Stomach smooth muscle (tissue), 2 donors: ENCODE measurements at regions not wholly inside any gene's neighbourhood (a gene's known extent, or its start where the extent isn't known, plus 50 kb on each side); places are given as distances from the start of the nearest gene placed in this dataset.
"Not testable (repeated sequence)": the region's sequence is repeated elsewhere in the genome, so short reads cannot be mapped to it uniquely, and the experiment has no call there.

Experiments used
- H3K27ac ChIP-seq: one replicate; pipeline ENCODE4 v1.7.0; 2013; ENCODE audit warnings: mild to moderate bottlenecking, low read length, inconsistent platforms
- H3K27me3 ChIP-seq, 2 donors: one replicate each; pipeline ENCODE4 v1.7.0; 2013; ENCODE audit warnings: low read length in 2 of 2; ENCODE audit not compliant: insufficient read depth in 2 of 2, control insufficient read depth in 1 of 2
- H3K36me3 ChIP-seq, 2 donors: one replicate each; pipeline ENCODE4 v1.7.0; 2013; ENCODE audit warnings: low read length in 2 of 2; ENCODE audit not compliant: control insufficient read depth in 2 of 2, insufficient read depth in 2 of 2
- H3K4me1 ChIP-seq: one replicate; pipeline ENCODE4 v1.7.0; 2013; ENCODE audit warnings: low read length; ENCODE audit not compliant: control insufficient read depth, insufficient read depth
- H3K4me3 ChIP-seq, 2 donors: one replicate each; pipeline ENCODE4 v1.7.0; 2013; ENCODE audit warnings: low read length in 2 of 2
- H3K9ac ChIP-seq, 2 donors: one replicate each; pipeline ENCODE4 v1.7.0; 2013; ENCODE audit warnings: low read length in 2 of 2, mild to moderate bottlenecking in 1 of 2
- H3K9me3 ChIP-seq, 2 donors: one replicate each; pipeline ENCODE4 v1.7.0; 2013; ENCODE audit warnings: low read length in 2 of 2; ENCODE audit not compliant: control insufficient read depth in 2 of 2
- donor health status: healthy.
- donor health status: Pancreatic carcinoma.

DNA sequence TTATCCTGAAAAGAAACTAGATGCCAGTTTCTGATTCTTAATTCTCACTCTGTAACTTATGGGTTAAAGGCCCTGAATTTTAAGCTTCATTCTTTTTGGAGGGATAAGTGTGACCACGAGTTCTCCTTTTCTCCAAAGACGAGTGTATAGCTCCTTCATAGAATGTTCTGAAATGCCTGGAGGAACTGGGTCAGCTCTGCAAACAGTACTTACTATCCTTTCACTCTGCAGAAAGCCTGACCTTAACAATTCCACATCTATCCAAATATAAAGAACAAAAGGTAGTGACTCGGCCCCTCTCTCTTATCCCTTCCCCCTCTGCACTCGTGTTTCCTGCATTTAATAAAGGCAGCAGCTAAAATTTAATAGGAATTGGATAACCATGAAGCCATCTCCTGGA, 150.5 kb downstream of the LYPLAL1 start:
- H3K36me3 ChIP-seq = peaks cover 0 to 3% of the 10 kb centered on the region in 2 donors
- no peaks in the 10 kb centered on the region for H3K4me1 ChIP-seq
- no peaks in the 10 kb centered on the region for H3K9me3 ChIP-seq
- H3K27me3 ChIP-seq = no peaks in the 10 kb centered on the region
- H3K27ac ChIP-seq = no peak overlapping the region
- H3K9ac ChIP-seq = no peak overlapping the region
- H3K4me3 ChIP-seq = no peak overlapping the region

DNA sequence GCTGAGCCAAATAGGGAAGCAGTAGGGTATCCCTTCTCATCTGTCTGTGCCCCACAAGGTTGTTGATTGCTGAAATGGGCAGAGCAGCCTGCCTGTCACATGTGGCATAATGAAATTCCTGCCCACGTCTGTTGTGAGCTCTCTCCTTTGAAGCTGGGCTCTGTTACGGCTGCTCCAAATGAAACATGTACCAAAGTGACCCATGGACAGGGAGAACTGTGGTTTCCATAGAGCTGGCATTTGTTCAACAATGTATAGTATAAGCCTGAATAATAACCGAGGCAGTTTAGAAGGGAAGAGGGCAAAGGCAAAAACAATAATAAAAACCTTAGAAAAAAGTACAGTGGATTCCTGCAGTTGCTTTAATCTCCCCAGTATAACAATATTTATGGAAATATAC, 149.7 kb downstream of the LYPLAL1 start:
- Histone ChIP-seq H3K27ac (no peak overlapping the region), H3K9me3 (no peaks in the 10 kb centered on the region), H3K36me3 (peaks cover 0 to 3% of the 10 kb centered on the region in 2 donors), H3K4me3 (no peak overlapping the region), H3K4me1 (no peaks in the 10 kb centered on the region), H3K27me3 (no peaks in the 10 kb centered on the region), H3K9ac (no peak overlapping the region)

DNA sequence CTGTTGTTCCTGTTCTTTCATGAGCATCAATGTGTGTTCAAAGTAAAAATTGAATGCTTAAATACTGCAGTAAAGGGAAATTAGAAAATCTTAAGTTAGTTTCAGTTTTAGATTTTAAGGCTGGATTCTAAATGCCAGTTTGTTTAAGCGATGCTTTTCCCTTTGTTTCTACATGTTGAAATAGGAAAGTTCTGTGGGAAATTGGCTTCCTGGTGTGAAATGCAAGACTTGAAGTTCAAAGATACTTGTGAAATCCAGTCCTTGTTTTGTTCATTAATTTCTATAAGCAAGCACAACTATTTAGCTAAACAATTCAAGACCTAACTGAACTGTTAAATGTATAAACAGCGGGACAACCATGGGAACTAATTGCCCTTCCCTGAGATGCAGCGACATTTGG, 149.1 kb downstream of the LYPLAL1 start:
- Histone ChIP-seq H3K36me3 (peaks cover 0 to 3% of the 10 kb centered on the region in 2 donors), H3K4me3 (no peak overlapping the region), H3K4me1 (no peaks in the 10 kb centered on the region), H3K27ac (no peak overlapping the region), H3K9me3 (no peaks in the 10 kb centered on the region), H3K9ac (no peak overlapping the region), H3K27me3 (no peaks in the 10 kb centered on the region)

DNA sequence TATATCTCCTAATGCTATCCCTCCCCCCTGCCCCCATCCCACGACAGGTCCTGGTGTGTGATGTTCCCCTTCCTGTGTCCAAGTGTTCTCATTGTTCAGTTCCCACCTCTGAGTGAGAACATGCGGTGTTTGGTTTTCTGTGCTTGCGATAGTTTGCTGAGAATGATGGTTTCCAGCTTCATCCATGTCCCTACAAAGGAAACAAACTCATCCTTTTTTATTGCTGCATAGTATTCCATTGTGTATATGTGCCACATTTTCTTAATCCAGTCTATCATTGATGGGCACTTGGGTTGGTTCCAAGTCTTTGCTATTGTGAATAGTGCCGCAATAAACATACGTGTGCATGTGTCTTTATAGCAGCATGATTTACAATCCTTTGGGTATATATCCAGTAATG, 146.9 kb downstream of the LYPLAL1 start:
- H3K9ac ChIP-seq, H3K4me1 ChIP-seq, H3K27me3 ChIP-seq, H3K27ac ChIP-seq, H3K9me3 ChIP-seq, H3K4me3 ChIP-seq, H3K36me3 ChIP-seq: not testable (repeated sequence)

DNA sequence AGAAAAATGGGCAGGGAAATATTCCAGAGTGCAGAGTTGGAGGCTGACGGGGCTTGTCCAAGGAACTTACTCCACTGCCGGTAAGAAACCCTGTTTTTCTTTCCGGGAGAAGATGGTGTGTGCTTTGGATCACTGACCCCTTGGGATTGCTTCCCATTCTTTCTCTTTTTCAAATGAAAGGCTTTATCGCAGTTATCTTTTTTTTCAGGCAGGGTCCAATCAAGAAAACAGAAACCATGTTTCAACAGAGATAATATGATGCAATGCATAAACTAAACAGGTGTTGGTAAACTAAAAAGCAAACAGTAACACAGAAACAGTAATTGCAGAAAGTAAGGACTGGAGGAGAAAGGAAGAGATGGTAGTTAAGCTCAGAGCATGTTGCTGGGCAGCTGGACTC, 145.1 kb downstream of the LYPLAL1 start:
- Histone ChIP-seq H3K27ac (no peak overlapping the region), H3K9me3 (no peaks in the 10 kb centered on the region), H3K9ac (no peak overlapping the region), H3K4me1 (no peaks in the 10 kb centered on the region), H3K36me3 (no peaks in the 10 kb centered on the region), H3K27me3 (no peaks in the 10 kb centered on the region), H3K4me3 (no peak overlapping the region)

DNA sequence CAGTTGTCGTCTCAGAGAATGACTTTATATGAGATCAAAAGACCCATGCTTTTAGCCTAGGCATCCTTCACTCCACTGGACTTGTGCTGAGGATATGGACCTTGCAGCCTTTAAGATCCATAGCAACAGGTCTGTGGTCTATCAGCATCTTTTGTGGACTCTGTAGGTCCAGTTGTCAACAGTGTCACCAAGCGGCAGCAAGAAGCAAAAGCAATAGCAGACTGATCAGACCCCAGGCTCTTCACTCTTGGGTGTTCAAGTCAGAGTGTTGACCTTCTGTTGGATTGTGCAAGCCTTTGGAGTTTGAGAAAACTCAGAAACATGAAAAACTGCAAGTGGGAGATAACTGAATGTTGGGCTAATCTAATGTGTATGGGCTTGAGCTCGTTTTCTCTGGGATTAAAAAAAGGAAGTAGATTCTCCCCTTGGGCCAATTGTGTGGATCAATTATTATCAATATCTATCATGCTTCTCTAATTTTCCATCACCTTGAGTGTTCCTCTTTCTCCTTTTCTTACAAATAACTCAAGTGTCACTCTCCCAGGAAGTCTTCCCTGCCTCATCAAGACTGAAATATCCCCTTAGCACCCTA, 144.2 kb downstream of the LYPLAL1 start:
- Histone ChIP-seq H3K27ac (no peak overlapping the region), H3K36me3 (no peaks in the 10 kb centered on the region), H3K4me1 (no peaks in the 10 kb centered on the region), H3K9ac (no peak overlapping the region), H3K27me3 (no peaks in the 10 kb centered on the region), H3K9me3 (no peaks in the 10 kb centered on the region), H3K4me3 (no peak overlapping the region)

DNA sequence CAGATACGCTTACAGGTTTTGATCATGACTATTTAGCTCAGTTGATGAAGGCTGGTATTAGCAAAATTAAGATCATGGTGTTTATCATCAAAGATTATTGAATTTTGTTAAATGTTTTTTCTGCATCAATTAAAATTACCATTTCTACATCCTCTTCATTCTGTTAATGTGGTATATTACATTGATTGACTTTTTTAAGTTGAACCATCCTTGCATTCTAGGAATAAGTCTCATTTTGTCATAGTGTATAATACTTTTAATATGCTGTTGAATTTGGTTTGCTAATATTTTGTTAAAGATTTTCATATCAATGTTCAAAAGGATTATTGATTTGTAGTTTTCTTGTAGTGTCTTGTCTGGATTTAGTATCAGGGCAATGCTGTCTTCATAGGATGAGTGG, 142.4 kb downstream of the LYPLAL1 start:
- no peaks in the 10 kb centered on the region for H3K36me3 ChIP-seq

DNA sequence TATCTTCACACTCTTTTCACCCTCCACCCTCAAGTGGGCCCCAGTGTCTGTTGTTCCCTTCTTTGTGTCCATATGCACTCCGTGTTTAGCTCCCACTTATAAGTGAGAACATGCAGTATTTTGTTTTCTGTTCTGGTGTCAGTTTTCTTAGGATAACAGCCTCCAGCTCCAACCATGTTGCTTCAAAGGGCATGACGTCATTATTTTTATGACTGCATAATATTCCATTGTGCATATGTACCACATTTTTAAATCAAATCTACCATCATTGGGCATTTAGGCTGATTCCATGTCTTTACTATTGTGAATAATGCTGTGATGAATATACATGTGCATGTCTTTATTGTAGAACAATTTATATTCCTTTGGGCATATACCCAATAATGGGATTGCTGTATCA, 140.3 kb downstream of the LYPLAL1 start:
- Histone ChIP-seq H3K27ac (no peak overlapping the region), H3K4me3 (no peak overlapping the region), H3K27me3 (no peaks in the 10 kb centered on the region), H3K36me3 (no peaks in the 10 kb centered on the region), H3K4me1 (no peaks in the 10 kb centered on the region), H3K9me3 (no peaks in the 10 kb centered on the region), H3K9ac (no peak overlapping the region)

More for the DNA sequence above, 142.4 kb downstream of the LYPLAL1 start:
- Histone ChIP-seq H3K4me3 (no peak overlapping the region), H3K27me3 (no peaks in the 10 kb centered on the region), H3K4me1 (no peaks in the 10 kb centered on the region), H3K27ac (no peak overlapping the region), H3K9ac (no peak overlapping the region), H3K9me3 (no peaks in the 10 kb centered on the region)

DNA sequence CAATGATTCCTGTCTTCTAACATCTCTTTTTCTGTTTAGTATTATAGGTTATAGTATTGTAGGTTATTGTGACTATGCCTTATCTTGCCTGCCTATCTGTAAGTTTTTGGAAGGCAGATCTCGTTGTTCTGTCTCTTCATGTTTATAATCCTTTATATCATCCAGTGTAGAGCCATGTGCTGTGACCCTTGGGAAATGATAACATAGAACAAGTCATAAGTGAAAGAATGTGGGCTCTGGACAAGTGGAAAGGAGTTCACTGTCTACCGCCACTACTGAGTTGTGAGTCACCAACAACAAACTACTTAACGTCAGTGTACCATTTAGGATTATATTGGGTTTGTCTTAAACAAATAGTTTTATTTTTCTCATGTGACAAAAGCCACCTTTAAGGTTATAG, 139.3 kb downstream of the LYPLAL1 start:
- Histone ChIP-seq H3K4me3 (no peak overlapping the region), H3K4me1 (no peaks in the 10 kb centered on the region), H3K27me3 (no peaks in the 10 kb centered on the region), H3K9ac (no peak overlapping the region), H3K9me3 (no peaks in the 10 kb centered on the region), H3K36me3 (no peaks in the 10 kb centered on the region), H3K27ac (no peak overlapping the region)

DNA sequence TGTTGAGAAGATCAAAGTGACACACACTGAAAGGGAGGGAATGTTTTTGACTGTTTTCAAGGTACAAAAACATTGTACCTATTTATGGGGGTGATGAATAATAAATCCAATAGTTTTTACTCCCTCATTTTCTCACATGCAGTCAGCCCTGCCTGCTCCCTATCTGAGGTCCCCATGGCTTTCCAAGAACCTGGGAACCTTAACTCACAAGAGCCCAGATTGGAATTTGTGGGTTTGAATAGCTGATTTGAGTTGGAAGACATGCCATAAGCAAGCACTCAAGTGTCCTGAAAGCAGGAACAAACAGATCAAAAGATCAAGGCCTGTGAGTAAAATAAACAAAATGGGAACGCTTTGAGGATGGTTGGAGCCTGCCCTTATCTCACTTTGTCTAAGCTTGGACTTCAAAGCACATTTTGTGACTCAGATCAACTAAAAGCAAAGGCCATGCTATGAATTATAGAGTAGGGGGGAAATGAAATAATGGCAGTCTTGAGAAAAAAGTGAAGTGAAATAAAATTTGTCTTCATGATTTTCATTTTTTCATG, 136.6 kb downstream of the LYPLAL1 start:
- H3K9me3 ChIP-seq = no peaks in the 10 kb centered on the region
- H3K36me3 ChIP-seq = no peaks in the 10 kb centered on the region
- H3K27ac ChIP-seq = no peak overlapping the region
- H3K9ac ChIP-seq = no peak overlapping the region
- no peak overlapping the region for H3K4me3 ChIP-seq
- H3K27me3 ChIP-seq = no peaks in the 10 kb centered on the region
- no peaks in the 10 kb centered on the region for H3K4me1 ChIP-seq

DNA sequence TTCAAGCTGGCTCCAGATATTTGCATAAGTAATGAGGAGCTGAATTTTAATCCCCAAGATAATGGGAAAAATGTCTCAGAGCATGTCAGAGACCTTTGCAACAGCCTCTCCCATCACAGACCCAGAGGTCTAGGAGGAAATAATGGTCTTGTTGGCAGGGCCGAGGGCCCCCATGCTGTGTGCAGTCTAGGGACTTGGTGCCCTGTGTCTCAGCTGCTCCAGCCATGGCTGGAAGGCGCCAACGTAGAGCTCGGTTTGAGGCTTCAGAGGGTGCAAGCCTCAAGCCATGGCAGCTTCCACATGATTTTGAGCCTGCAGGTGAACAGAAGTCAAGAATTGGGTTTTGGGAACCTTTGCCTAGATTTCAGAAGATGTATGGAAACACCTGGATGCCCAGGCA, 134.7 kb downstream of the LYPLAL1 start:
- Histone ChIP-seq H3K27ac (no peak overlapping the region), H3K36me3 (no peaks in the 10 kb centered on the region), H3K27me3 (no peaks in the 10 kb centered on the region), H3K4me1 (no peaks in the 10 kb centered on the region), H3K9me3 (no peaks in the 10 kb centered on the region), H3K4me3 (no peak overlapping the region), H3K9ac (no peak overlapping the region)
